Adrenal gland (tissue), 9 donors: ENCODE measurements at regions not wholly inside any gene's neighbourhood (a gene's known extent, or its start where the extent isn't known, plus 50 kb on each side); places are given as distances from the start of the nearest gene placed in this dataset.

Experiments
- DNase-seq, 7 donors: peaks; one replicate each; pipeline ENCODE4 v3.0.0-alpha.2; 2019 to 2020
- H3K27ac ChIP-seq, 5 donors: fragments of 200-600 bp; sonication (generic) in 4 of 5; 1 replicate in 3 of 5; 2 replicates in 2 of 5; pipeline versions ENCODE4 v1.5.1 to v1.8.0; 2016 to 2020; ENCODE audit warnings: mild to moderate bottlenecking in 1 of 5
- H3K27me3 ChIP-seq: fragments of 200-600 bp; 2 replicates; pipeline ENCODE4 v1.8.0; 2021
- H3K36me3 ChIP-seq, 2 donors: fragments of 200-600 bp; replicated peaks in 1 of 2; 1 replicate in 1 of 2; 2 replicates in 1 of 2; pipeline versions ENCODE4 v1.5.1 to v1.8.0; 2018 to 2022
- H3K4me1 ChIP-seq, 2 donors: fragments of 200-600 bp; replicated peaks in 1 of 2; 1 replicate in 1 of 2; 2 replicates in 1 of 2; pipeline versions ENCODE4 v1.5.1 to v1.8.0; 2018 to 2021
- H3K4me3 ChIP-seq, 4 donors: fragments of 200-600 bp; sonication (generic) in 3 of 4; one replicate each; pipeline ENCODE4 v1.5.1; 2016 to 2018
- H3K9me3 ChIP-seq, 3 donors: fragments of 200-600 bp; sonication (generic) in 1 of 3; replicated peaks in 1 of 3; 1 replicate in 2 of 3; 2 replicates in 1 of 3; pipeline versions ENCODE4 v1.5.1 to v1.8.0; 2016 to 2021
- POLR2A ChIP-seq, 2 donors: fragments of 450-650 bp; IDR thresholded peaks; one replicate each; pipeline ENCODE4 v1.6.1; 2017; ENCODE audit warnings: antibody characterized with exemption in 2 of 2, mild to moderate bottlenecking in 2 of 2, moderate library complexity in 1 of 2
- WGBS, 4 donors: extraction: QIAGEN DNeasy Blood & Tissue Kit in 2 of 4; methylation state at CpG; one replicate each; pipeline versions ENCODE4 v1.1.5 to v1.1.7; 2013 to 2017; 5-methylcytosine and 5-hydroxymethylcytosine counted together
- intact Hi-C, 2 donors: fragments of 100-400 bp; cut with DNase I; formaldehyde crosslinking; loops; one replicate each; pipeline versions ENCODE4 v1.14.1 to v1.15.0; 2022 to 2023
- TF ChIP-seq, protein P1 (sequence below), 6 experiments: fragments of 450-650 bp in 4 of 6; fragments of 200-600 bp in 2 of 6; sonication (generic) in 1 of 6; IDR thresholded peaks; 1 replicate in 5 of 6; 2 replicates in 1 of 6; pipeline versions ENCODE4 v1.5.1 to v1.8.0; 2016 to 2021; ENCODE audit warnings: antibody characterized with exemption in 6 of 6, mild to moderate bottlenecking in 2 of 6, moderate library complexity in 1 of 6
- donor health status: healthy with polysubstance abuse.
- donor health status: Bipolar disorder and iron deficiency.
- donor health status: DM: yes; HTN: yes; CAD: no.
- donor health status: DM: no; HTN: no; CAD: no.
- donor health status: DM: no; HTN: no; CAD: no.

DNA sequence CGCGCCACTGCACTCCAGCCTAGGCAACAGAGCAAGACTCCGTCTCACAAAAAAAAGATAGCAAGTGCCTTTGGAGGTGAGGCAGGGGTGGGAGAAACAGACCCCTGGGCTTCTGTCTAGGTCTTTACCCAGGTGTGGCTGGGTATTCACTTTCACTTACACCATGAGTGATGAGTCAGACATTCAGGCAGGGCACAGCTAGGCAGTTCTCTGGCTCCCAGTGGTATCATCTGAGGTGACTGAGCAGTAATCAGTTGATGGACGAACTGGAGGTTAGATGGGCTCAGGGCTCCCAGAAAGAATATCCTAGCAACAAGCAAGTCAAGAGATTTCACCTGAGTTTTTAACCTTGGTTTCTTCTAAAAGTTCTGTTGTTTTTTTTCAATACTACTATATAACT is 107.0 kb upstream of the RAB6C start:
- Histone ChIP-seq H3K27me3 (no peaks in the 10 kb centered on the region), H3K36me3 (no peaks in the 10 kb centered on the region), H3K4me3 (no peak overlapping the region), H3K4me1 (peaks cover 0 to 6% of the 10 kb centered on the region in 2 donors), H3K27ac (no peak overlapping the region), H3K9me3 (no peaks in the 10 kb centered on the region)
- DNase-seq, result peak in 1 of 7 donors; percentile 28
- intact Hi-C loops, result no loop called here
- WGBS, 4 donors, result 82 to 92% (median 88%) methylated on average over 4 of the region's 4 CpGs
- TF ChIP-seq, protein P1, sequence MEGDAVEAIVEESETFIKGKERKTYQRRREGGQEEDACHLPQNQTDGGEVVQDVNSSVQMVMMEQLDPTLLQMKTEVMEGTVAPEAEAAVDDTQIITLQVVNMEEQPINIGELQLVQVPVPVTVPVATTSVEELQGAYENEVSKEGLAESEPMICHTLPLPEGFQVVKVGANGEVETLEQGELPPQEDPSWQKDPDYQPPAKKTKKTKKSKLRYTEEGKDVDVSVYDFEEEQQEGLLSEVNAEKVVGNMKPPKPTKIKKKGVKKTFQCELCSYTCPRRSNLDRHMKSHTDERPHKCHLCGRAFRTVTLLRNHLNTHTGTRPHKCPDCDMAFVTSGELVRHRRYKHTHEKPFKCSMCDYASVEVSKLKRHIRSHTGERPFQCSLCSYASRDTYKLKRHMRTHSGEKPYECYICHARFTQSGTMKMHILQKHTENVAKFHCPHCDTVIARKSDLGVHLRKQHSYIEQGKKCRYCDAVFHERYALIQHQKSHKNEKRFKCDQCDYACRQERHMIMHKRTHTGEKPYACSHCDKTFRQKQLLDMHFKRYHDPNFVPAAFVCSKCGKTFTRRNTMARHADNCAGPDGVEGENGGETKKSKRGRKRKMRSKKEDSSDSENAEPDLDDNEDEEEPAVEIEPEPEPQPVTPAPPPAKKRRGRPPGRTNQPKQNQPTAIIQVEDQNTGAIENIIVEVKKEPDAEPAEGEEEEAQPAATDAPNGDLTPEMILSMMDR (IDR thresholded peaks at IDR 0.05), result no peak
- TF ChIP-seq POLR2A (IDR thresholded peaks at IDR 0.05), result no peak

- peak in 1 of 7 donors; percentile 46 for DNase-seq
- peak overlapping the region in 1 of 4 donors; percentile 84 for H3K4me3 ChIP-seq
- no peaks in the 10 kb centered on the region for H3K9me3 ChIP-seq
- no peaks in the 10 kb centered on the region for H3K27me3 ChIP-seq
- intact Hi-C loops, result no loop called here
- H3K36me3 ChIP-seq, result no peaks in the 10 kb centered on the region
- TF ChIP-seq POLR2A (IDR thresholded peaks at IDR 0.05), result no peak
- TF ChIP-seq, protein P1 (IDR thresholded peaks at IDR 0.05), result no peak
- peaks cover 0 to 6% of the 10 kb centered on the region in 2 donors for H3K4me1 ChIP-seq
- 69 to 79% (median 73%) methylated on average over 7 of the region's 7 CpGs for WGBS, 4 donors
- no peak overlapping the region for H3K27ac ChIP-seq
Measured at GRCh38 chr2:129876541-129876940, 102.9 kb upstream of the RAB6C start.

DNA sequence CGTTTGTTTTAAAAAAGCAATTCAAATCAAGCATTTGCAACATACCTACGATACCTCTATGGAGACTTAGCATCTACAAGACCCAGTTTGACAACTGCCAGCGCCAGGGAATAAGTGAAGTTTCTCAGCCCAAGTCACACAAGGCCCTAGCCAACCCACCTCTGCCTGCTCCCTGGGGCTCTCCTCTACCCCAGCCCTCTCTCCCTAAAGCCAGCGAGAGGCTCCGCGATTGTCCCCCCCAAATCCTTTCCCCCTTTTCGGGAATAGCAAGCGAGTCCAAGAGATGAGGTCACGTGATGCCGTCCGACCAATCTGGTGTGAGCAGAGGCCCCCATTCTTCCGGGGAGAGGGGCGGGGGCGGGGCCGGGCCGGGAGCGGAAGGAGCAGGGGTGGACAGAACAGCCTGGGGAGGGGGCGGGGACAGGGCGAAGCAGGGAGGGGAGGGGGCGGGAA is 102.2 kb upstream of the RAB6C start:
- WGBS, 4 donors, result 0 to 4% (median 1%) methylated on average over 3 to 19 of the region's 20 CpGs
- no peaks in the 10 kb centered on the region for H3K9me3 ChIP-seq
- H3K4me3 ChIP-seq, result peak overlapping the region in 3 of 4 donors; percentile 40 to 84 (median 76)
- H3K27me3 ChIP-seq, result no peaks in the 10 kb centered on the region
- intact Hi-C loops, result no loop called here
- peak; percentile 92 to 97 (median 95) for DNase-seq
- H3K27ac ChIP-seq, result peak overlapping the region in 2 of 5 donors; percentile 55 to 83
- peaks cover 0 to 6% of the 10 kb centered on the region in 2 donors for H3K4me1 ChIP-seq
- TF ChIP-seq, protein P1 (IDR thresholded peaks at IDR 0.05), result no peak
- TF ChIP-seq POLR2A (IDR thresholded peaks at IDR 0.05), result peak in 1 of 2 donors; percentile 19
- H3K36me3 ChIP-seq, result no peaks in the 10 kb centered on the region

DNA sequence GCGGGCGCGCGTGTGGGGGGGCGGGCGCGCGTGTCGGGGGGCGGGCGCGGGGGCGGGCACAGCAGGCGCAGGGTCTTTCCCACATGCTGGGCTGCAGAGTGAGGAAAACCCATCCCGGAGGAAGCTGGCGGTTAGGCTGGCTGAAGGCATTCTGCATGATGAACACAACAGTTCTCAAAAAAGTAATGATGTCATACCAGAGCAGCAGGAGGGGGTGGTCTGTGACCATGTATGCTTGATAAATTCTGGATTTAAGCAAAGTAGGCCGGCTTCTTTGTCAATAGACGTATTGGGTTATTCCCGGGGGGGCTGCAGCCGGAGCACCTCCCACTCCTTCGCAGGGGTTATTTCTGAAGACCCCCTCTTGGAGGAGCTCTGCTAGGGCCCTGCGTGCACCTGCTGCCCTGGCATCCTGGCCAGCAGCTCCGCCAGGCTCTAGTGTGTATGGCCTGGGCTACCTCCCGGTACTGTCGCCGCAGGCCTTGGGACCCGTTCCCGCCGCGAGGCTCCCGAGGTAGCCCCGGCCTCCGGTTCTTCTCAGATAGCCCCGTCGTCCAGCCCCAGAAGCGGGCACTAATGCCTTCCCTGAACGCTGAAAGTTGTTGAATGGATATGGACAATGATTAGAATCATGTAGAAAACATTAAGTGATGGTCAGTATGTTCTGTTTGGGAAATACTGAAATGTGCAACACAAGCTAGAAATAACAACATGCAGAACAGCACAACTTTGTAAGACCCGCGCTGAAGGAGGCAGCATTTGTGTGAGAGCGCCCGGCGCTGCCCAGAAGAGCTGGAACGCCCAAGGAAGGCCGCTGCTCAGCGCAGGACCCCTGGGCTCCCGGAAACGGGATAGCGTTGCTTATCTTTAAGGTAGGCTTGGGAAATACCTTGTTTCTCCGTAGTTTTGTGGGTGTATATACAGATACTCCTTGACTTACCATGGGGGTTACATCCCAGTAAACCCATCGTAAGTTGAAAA is 101.4 kb upstream of the RAB6C start:
- no peaks in the 10 kb centered on the region for H3K27me3 ChIP-seq
- H3K4me3 ChIP-seq, result peak overlapping the region in 2 of 4 donors; percentile 38 to 84
- DNase-seq, result peak in 6 of 7 donors; percentile 27 to 75 (median 30)
- intact Hi-C loops, result no loop called here
- no peaks in the 10 kb centered on the region for H3K36me3 ChIP-seq
- peaks cover 0 to 6% of the 10 kb centered on the region in 2 donors for H3K4me1 ChIP-seq
- 27 to 64% (median 36%) methylated on average over 35 to 49 of the region's 50 CpGs for WGBS, 4 donors
- no peak for TF ChIP-seq POLR2A (IDR thresholded peaks at IDR 0.05)
- TF ChIP-seq, protein P1 (IDR thresholded peaks at IDR 0.05), result no peak
- H3K9me3 ChIP-seq, result no peaks in the 10 kb centered on the region
- peak overlapping the region in 3 of 5 donors; percentile 6 to 72 (median 45) for H3K27ac ChIP-seq
